Activated T-cell treated with anti-CD3 and anti-CD28 coated beads for 24 hours (primary cell): ENCODE measurements at regions not wholly inside any gene's neighbourhood (a gene's known extent, or its start where the extent isn't known, plus 50 kb on each side); places are given as distances from the start of the nearest gene placed in this dataset.

Source experiments
- DNase-seq: peaks from one replicate; pipeline ENCODE4 v3.0.0-alpha.2; 2020; ENCODE audit warnings: low read depth

DNA sequence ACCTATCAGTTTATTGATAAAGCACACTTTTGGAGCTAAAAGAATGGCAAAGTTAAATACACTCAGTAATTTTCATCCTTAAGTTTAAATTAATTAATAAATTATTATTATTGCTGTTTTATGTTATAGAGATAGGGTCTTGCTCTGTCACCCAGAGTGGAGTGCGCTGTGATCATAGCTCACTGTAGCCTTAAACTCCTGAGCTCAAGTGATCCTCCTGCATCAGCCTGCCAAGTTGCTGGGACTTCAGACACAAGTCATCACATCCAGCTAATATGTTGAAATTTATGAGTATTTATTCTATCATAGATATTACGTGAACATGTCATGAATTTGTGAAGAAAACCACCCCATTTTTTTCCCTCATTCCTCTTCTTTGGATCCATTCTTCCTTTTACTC, 64.2 kb downstream of the GJA1 start:
- no peak for DNase-seq

DNA sequence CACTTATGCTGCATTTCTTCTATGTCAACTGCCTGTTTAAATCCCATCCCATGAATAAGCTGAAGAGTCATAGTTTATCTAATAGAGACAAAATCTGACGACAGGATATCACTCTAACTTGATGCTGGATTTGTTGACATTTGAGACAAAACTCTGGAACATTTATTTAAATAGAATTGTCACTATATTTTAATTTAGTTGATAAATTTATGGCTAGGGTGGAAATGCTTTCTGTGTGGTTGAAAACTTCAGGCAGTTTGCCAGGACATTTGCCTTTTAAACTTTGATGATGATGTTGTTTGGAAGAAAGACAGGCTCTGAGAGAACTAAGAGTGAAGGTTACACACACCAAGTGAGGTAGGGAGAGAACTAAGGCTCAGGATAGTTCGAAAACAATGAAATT, 68.1 kb downstream of the GJA1 start:
- DNase-seq: no peak

DNA sequence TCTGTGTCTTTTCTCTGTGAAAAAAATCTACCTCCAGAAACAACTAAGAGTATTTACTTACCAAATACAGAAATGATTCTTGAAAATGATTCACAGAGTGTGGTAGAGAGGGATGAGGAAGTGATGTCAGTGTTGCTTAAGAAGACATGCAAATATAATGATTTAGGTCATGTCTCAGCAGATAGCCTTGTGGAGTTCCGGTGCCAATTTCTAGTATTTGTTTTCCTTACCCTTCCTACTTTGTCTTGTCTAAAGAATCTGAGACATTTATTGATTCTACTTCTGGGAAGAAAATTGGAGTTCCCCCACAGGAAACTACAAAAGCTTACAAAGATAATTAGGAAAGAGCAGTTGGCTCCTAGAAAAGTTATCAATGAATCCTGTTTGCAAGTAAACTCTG, 68.8 kb downstream of the GJA1 start:
- DNase-seq: no peak

DNA sequence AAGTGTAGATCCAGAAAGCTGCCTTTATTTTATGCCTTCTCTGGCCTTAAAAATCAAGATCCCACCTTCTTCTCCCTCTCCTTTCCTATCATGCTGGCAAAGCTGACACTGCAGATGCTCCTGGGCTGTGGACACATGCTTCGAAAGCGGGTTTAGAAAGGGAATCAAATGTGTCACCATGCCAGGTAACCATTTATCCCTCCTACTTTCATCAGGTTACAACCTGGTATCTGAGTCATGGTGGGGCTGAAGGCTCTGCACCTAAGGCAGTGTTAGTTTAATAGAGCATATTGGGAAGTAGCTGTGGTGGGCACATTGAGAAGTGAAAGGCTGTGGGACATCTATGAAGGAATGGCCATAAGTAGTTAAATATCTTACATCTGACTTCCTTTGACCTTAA, 69.8 kb downstream of the GJA1 start:
- DNase-seq: no peak

DNA sequence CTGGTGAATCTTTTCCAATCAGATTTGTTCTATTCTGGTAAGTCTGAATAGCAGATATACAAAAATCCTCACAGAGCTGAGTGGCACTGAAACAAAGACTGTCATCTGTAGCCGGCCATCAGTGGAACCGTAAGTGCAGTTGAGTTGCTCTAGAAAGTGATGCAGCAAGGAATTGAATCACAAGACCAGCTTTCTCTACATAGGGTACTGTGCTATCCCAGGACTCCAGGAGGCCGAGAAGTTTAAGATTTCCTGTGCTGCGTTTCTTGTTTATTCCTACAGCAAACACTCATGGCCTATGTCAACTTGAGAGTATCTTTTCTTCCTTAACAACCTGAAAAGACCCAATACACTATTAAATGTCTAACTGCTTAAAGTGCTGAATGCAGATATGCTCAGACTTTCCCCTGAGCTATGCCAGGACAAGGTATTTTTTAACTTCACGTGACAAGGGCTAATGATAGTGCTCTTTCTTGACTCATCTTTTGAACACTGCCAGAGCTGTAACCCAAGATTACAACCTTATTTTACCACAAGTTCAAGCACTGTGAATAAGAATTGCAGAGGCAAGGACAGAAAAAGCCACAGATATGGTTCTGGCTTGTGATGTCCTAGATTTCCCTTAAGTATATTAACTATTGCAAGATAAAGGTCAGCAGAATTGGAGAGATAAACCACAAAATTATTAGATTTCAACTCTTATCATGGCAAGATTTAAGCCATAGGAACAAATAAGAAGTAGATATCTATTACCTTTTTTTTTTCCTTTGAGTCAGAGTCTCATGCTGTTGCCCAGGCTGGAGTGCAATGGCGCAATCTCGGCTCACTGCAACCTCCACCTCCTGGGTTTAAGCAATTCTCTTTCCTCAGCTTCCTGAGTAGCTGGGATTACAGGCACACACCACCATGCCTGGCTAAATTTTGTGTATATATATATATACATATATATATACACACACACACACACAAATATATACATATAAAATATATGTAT, 71.6 kb downstream of the GJA1 start:
- DNase-seq: no peak

DNA sequence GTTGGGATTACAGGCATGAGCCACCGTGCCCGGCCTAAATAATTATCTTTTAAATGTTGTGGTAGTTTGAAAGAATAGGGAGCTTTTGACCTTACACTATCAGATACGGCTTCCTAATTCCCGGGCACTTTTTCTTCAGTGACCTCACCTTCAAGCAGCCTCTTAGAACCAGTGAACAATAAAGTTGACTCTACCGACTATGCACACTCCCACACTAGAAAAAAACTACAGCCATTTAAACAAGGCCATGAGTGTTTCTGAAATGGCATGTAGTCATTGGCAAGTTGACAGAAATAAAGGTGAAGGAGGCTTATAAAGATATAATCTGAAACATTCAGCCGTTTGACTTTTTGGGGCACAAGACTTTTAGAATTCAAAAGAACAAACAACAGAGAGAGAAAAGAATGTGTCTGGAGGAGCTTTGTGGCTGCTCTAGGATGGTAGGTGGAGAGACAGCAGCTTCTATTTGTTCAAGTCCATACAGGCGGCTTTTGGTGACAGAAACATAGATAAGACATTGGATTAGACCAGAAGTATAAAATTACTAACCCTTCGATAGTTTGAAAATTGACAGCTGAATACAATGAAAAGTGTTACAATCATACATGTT, 75.2 kb downstream of the GJA1 start:
- no peak for DNase-seq

DNA sequence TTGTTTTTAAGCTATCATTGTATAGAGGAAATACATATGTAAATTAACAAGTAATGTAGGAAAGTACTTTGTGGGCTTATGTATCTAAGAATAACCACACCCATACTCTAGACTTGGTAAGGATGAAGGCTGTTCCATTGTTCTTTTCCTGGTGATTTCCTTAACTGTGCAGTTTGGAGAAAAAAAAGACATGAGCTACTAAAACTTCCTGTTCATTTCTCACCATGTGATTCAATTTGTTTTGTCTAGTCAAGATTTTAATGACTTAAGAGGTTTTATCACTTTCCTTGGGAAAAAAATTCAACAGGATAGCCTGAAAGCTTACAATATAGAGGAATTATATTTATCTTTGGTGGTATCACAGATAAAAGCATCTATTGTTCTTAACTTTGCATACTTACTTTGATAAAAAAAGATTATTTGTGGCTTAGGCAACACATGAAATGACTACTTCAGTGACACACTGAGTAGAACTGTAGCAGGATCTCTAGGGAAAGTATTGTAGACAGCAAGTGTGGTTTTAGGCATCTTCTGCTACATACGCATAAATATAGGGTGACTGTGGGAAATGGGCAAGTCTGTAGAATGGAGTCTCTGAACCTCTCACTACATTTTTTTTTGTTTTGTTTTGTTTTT, 80.3 kb downstream of the GJA1 start:
- DNase-seq: no peak

DNA sequence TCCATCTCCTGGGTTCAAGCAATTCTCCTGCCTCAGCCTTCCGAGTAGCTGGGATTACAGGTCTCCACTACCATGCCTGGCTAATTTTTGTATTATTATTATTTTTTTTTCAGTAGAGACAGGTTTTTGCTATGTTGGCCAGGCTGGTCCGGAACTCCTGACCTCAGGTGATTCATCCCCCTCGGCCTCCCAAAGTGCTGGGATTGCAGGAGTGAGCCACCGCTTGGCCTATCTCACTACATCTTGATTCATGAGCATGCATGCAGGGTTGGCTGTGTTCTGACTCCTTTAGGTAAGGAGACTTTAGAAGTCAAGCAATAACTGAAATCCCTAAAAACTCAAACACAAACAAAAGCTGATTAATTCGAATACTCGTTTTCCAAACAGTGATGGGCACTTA, 80.9 kb downstream of the GJA1 start:
- no peak for DNase-seq

DNA sequence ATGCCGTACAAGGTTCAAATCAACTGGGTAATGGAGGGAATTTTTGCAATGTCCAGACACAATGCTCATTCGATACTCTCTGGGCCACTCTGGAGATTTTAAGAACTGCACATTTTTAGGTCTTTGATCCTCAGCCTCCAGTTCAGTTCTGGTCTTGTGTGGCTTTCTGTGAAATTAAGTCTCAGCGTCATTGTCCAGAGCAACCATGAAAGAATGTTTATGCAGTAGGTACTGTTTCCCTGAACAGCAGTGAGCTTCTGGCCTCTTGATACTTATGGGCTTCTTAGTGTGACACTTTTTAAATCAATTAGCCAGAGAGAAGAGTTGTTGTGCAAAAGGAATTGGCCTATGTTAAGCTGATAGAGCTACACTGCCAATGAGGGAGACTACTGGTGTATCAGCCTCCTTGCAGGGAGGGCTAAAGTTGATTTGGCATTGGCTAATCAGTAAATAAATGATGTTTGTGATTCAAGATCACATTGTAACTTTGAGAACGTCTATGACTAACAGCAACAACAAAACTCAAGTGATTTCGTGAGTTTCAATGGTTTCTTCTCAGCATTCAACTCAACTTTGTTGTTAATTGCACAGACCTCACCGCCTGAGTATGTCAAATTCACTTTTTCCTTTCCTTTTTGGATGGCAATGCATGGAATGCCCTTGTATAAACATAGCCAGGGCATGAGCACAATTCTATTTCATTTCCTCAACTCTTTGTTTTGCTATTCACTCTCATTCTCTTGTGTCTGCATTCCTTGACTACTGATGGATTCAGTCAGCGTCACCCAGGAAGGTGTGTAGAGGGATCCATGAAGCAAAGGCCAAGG, 85.1 kb downstream of the GJA1 start:
- DNase-seq: no peak

DNA sequence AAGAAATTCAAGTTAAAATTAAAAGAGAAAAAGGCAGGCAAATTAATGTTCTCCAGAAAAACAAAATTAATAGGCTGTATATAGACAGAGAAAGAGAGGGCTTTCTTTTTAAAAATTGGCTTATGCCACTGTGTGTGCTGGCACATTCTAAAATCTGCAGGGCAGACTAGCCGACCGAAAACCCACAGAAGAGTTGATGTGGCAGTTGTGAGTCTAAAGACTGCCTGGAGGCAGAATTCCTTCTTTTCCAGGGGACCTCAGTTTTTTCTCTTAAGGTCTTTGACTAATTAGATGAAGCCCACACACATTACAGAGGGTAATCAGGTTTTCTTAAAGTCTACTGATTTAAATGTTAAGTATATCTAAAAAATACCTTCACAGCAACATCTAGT, 85.7 kb downstream of the GJA1 start:
- DNase-seq: no peak

DNA sequence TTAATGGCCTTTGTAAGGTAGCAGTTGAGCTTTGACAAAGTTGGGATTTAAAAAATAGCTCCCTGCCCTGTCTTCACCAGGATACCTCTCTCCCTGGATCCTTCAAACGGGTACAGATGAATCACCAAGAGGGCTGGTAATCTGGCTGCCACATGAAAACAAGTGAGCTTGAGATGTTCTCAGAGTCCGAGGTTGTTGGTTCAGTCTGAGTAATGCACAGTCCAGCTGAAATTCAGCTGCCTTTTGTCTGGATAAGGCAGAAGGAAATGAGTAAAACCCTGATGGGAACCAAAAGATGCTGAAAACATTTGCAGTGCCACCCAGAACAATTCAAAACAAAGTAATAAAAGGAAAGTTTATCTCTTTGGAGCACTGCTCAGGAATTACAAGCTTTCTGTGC, 86.8 kb downstream of the GJA1 start:
- no peak for DNase-seq

DNA sequence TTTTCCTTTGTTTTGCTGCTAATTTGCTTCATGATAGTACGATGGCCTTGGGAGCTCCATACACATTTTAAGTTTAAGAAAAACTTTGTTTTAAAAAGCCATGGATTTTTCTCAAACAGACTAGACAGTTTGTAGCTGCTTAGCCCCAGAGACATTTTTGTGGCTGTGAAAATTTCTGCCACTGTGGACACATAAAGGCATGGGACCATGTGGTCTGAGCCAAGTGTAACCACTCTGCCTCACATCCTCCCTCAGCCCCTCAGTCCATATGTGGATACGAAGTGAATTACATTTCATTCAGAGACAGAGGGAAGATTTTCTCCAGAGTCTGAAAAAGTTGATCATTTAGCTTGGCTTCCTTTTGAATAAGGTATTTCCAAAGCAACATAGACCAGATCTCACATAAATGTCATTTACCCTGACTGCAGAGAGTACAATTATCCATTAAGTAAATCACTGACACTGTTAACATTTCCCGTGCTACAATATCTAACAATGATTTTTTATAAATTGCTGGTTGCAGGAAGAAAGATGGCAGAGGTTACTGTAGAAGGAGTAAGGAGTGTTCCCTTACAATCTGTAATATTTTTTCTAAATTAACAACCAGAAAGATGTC, 87.4 kb downstream of the GJA1 start:
- DNase-seq: no peak

DNA sequence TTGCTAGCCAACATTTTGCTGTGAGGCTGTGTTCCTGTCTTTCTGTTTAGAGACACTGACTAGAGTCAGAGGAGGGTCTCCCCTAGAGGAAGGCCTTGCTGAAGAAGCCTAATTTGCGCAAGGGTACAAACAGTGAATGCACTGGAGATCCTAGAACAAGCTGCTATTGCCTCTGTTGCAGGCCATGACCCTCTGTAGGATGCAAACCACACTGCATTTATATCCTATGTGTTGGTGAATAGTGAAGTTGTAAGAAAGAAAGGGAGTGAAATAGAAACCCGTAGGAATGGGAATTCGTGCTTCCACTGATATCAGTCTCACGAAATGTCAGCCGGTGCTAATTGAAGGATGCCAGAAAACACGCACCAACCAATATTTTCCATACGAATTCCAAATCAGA, 88.2 kb downstream of the GJA1 start:
- no peak for DNase-seq

DNA sequence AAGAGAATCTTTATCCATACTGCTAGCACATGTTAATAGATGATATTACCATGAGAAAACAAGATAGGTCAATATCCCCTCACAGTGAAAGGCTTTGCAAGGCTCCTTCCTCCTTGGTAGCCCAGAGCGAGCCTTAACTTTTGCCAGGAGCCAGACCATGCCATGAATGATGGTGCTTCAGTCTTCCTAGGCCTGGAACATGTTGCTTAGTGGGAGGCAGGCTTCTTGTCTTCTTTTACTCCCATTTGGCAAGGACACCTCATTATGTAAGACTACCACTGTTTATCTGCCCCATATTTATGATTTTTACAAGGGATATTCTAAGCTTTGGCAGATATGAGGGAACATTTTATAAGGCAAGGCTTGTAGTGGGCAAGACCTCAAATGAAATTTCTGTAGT, 90.8 kb downstream of the GJA1 start:
- DNase-seq: no peak

DNA sequence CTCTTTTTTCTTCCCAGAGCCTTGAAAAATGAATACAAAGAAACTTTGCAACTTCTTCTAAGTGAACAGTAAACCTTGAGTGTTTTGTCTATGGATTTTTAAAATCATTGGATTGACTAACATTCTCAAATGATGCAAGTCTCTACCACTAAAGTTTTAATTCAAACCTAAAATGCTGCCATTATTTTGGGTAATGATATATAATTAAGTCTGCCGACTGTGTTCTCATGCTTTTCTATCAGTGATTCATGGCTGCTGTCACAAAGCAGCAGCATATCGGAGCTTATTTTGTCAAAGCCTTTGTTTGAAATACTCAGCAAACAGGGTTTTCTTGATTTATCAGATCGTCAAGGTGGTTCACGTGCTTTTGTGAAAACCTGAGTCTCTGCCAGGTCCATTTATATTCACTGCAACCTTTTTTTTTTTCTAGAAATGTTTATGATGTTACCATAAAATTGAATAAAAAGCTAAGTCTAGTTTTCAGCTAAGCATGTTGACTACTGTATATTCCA, 96.3 kb downstream of the GJA1 start:
- DNase-seq: no peak

DNA sequence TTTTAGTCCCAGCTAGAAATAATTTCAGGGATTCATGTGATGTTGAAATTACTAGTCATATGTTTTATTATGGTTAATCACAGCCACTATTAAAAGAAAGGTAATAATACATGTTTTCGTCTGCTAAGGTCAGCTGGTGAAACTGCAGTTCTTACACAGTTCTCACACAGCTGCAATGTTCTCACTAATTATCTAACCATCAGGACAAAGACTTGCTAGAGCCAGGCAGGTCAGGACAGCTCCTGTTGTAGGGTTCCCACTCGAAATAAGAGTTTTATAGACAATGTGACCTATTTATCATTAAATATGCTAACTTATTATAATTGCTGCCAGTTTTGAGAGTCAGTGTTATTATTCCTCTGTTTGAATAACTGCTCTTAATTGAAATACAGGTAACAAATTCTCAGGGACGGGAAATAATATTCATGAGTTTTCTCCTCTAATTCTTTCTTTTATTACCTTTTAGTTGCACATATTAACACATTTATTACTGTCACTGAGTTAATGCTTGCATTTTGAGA, 97.9 kb downstream of the GJA1 start:
- no peak for DNase-seq

DNA sequence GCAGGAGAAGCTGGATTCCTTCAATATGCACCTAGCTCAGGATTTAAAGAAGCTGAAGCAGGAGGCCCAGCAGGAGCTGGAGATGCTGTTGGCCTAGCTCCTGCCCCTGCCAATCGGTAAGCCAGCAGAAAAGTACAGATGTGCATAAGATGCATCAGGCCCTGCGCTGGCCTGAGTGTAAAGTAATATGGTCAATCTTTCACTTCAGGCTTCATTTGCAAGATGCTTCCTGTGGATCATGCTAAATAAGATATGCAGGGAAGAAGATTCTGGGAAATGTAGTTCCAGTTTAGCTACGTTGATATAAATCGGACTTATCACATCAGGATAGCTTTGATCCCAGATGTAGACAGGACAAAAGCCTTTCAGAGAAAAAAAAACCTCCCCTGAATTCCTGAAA, 100.3 kb downstream of the GJA1 start:
- no peak for DNase-seq

DNA sequence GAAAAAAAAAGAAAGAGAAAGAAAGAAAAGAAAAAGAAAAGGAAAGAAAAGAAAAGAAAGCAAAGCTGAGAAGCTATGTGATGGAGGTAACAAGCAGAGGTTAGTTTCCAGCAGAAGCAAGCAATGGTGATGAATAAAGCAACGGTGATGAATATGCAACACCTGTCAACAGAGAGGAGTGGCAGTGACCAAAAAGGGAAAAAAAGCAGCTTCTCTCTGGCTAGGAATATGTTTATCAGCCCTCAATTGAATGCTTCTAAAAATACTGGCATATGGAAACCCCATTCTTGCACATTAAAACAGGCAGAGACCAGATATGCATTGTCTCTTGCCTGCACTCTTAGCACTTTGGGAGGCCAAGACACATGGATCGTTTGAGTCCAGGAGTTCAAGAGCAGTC, 100.9 kb downstream of the GJA1 start:
- no peak for DNase-seq

DNA sequence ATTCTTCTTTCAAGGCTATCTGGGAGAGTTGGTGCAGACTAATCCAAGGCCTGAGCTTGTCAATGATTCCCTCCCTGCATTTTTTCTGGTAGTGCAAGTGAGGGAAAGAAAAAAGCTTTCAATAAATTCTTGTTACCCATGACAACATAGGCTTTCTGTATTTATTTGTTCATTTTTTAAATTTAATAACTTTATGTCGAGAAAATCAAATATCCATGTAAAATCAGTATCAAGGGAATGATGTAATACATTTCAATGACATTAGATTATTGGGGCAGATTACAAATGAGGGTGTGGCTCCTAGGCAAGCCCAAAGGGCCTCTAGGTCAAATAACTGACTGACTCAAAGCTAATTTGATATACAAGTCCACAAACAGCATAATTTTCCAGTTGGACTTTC, 104.0 kb downstream of the GJA1 start:
- no peak for DNase-seq

DNA sequence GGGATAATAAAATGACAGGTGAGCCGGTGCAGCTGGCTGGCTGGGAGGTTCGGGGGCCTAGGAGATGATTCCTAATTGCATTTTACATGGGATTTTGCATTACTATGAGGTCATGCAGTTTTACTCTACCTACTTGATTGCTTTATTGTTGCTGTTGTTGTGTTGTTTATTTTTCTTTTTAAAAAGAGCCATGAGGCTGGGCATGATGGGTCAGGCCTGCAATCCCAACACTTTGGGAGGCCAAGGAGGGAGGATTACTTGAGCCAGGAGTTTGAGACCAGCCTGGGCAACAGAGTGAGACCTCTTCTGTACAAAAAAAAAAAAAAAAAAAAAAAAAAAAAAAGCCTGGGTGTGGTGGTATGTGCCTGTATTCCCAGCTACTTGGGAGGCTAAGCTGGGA, 104.8 kb downstream of the GJA1 start:
- no peak for DNase-seq

DNA sequence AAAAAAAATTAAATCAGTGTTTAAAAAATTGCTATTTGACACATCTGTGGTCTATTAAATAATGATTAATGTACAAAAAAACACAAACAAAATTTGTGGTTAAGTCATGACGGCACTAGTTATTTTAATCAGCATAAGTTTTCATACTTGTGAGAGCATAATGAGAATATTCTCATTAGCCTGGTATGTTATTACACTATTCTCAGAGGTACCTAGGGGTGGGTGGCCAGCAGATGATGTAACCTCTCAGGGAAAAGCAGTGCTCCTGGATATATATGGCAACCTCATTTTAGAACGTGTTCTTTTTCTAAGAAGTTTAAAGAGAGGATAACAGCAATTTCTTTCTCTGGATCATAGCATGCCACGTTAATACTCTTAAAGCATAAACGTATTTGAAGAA, 109.2 kb downstream of the GJA1 start:
- no peak for DNase-seq
